KOPT-K1 (cell line): ENCODE measurements at regions not wholly inside any gene's neighbourhood (a gene's known extent, or its start where the extent isn't known, plus 50 kb on each side); places are given as distances from the start of the nearest gene placed in this dataset.
"Not testable (repeated sequence)": the region's sequence is repeated elsewhere in the genome, so short reads cannot be mapped to it uniquely, and the experiment has no call there.

Source experiments
- H3K27ac ChIP-seq: fragments of 200-600 bp; sonication (generic); 2 replicates; pipeline ENCODE4 v1.5.1; 2016; ENCODE audit warnings: antibody characterized with exemption, mild to moderate bottlenecking, low read depth, low read length; ENCODE audit not compliant: poor library complexity, severe bottlenecking
- H3K36me3 ChIP-seq: fragments of 200-600 bp; sonication (generic); 2 replicates; pipeline ENCODE4 v1.5.1; 2017; ENCODE audit warnings: antibody characterized with exemption, mild to moderate bottlenecking, low read length, moderate library complexity; ENCODE audit not compliant: insufficient read depth
- H3K9me3 ChIP-seq: fragments of 200-600 bp; sonication (generic); 2 replicates; pipeline ENCODE4 v1.5.1; 2017; ENCODE audit warnings: antibody characterized with exemption, low read length, mild to moderate bottlenecking; ENCODE audit not compliant: insufficient read depth, poor library complexity, severe bottlenecking

- Histone ChIP-seq H3K9me3 (no peaks in the 10 kb centered on the region), H3K27ac (no peak overlapping the region)
Observed at GRCh38 chrX:13396924-13397323, 77.1 kb upstream of the ATXN3L start.

GRCh38 chrX:13389501-13389900, 69.6 kb upstream of the ATXN3L start:
- H3K27ac ChIP-seq, result no peak overlapping the region
- no peaks in the 10 kb centered on the region for H3K36me3 ChIP-seq
- no peaks in the 10 kb centered on the region for H3K9me3 ChIP-seq

More at GRCh38 chrX:13396924-13397323, 77.1 kb upstream of the ATXN3L start:
- H3K36me3 ChIP-seq, result no peaks in the 10 kb centered on the region

GRCh38 chrX:13387666-13388494, 68.0 kb upstream of the ATXN3L start:
- Histone ChIP-seq H3K27ac (no peak overlapping the region), H3K9me3 (no peaks in the 10 kb centered on the region), H3K36me3 (no peaks in the 10 kb centered on the region)

GRCh38 chrX:13386636-13387035, 66.8 kb upstream of the ATXN3L start:
- Histone ChIP-seq H3K27ac (no peak overlapping the region), H3K9me3 (no peaks in the 10 kb centered on the region), H3K36me3 (no peaks in the 10 kb centered on the region)

- no peak overlapping the region for H3K27ac ChIP-seq
- H3K36me3 ChIP-seq, result no peaks in the 10 kb centered on the region
- no peaks in the 10 kb centered on the region for H3K9me3 ChIP-seq
Observed at GRCh38 chrX:13386092-13386491, 66.2 kb upstream of the ATXN3L start.

- Histone ChIP-seq H3K9me3 (no peaks in the 10 kb centered on the region), H3K36me3 (no peaks in the 10 kb centered on the region), H3K27ac (no peak overlapping the region)
Observed at GRCh38 chrX:13383907-13384306, 64.1 kb upstream of the ATXN3L start.

GRCh38 chrX:13381514-13381913, 61.7 kb upstream of the ATXN3L start:
- no peak overlapping the region for H3K27ac ChIP-seq
- no peaks in the 10 kb centered on the region for H3K9me3 ChIP-seq
- no peaks in the 10 kb centered on the region for H3K36me3 ChIP-seq

GRCh38 chrX:13380211-13380610, 60.4 kb upstream of the ATXN3L start:
- Histone ChIP-seq H3K9me3 (no peaks in the 10 kb centered on the region), H3K27ac (no peak overlapping the region), H3K36me3 (no peaks in the 10 kb centered on the region)

- H3K27ac ChIP-seq, H3K9me3 ChIP-seq, H3K36me3 ChIP-seq: not testable (repeated sequence)
Observed at GRCh38 chrX:13378562-13379518, 59.0 kb upstream of the ATXN3L start.

GRCh38 chrX:13377550-13377934, 57.7 kb upstream of the ATXN3L start:
- Histone ChIP-seq H3K36me3 (no peaks in the 10 kb centered on the region), H3K9me3 (no peaks in the 10 kb centered on the region), H3K27ac (no peak overlapping the region)

GRCh38 chrX:13376857-13377549, 57.1 kb upstream of the ATXN3L start:
- no peaks in the 10 kb centered on the region for H3K36me3 ChIP-seq
- H3K9me3 ChIP-seq, result no peaks in the 10 kb centered on the region
- H3K27ac ChIP-seq, result no peak overlapping the region

GRCh38 chrX:13375596-13375995, 55.7 kb upstream of the ATXN3L start:
- not testable (repeated sequence) for H3K27ac ChIP-seq, H3K9me3 ChIP-seq

GRCh38 chrX:13374364-13374763, 54.5 kb upstream of the ATXN3L start:
- no peak overlapping the region for H3K27ac ChIP-seq

More at GRCh38 chrX:13375596-13375995, 55.7 kb upstream of the ATXN3L start:
- H3K36me3 ChIP-seq, result not testable (repeated sequence)

GRCh38 chrX:13373431-13374187, 53.8 kb upstream of the ATXN3L start:
- Histone ChIP-seq H3K36me3 (no peaks in the 10 kb centered on the region), H3K9me3 (no peaks in the 10 kb centered on the region), H3K27ac (no peak overlapping the region)

More at GRCh38 chrX:13374364-13374763, 54.5 kb upstream of the ATXN3L start:
- Histone ChIP-seq H3K36me3 (no peaks in the 10 kb centered on the region), H3K9me3 (no peaks in the 10 kb centered on the region)
